ENCODE measurements at regions not wholly inside any gene's neighbourhood (a gene's known extent, or its start where the extent isn't known, plus 50 kb on each side); places are given as distances from the start of the nearest gene placed in this dataset.
"Not testable (repeated sequence)": the region's sequence is repeated elsewhere in the genome, so short reads cannot be mapped to it uniquely, and the experiment has no call there.

DNA sequence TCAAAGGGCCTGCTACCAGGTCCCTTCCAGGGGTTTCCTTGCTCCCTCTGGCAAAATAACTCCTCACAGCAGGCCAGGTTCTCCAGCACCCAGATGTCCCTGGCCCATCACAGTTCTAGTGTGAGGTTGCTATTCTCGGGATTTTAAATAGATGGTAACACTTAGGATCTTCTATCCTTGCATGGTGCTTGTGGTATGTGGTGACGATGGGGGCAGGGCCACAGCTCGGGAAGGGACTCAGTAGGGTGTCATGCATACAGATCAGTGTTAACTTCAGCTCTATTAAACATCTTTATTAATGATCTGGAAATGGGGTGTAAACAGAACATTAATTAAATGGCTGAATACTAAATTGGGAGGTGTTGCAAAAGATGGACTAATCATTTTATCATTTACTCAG lies 323.8 kb downstream of the QKI start:
- Mint-ChIP-seq H3K27me3 (ENCODE audit: insufficient read depth, unreplicated experiment) (no peaks in the 10 kb centered on the region), H3K36me3 (ENCODE audit: insufficient read depth, unreplicated experiment) (peaks cover 6% of the 10 kb centered on the region), H3K4me1 (ENCODE audit: insufficient read depth, unreplicated experiment) (peaks cover 7% of the 10 kb centered on the region), H3K27ac (ENCODE audit: low read depth, unreplicated experiment) (no peak overlapping the region), H3K9me3 (ENCODE audit: unreplicated experiment) (no peaks in the 10 kb centered on the region), H3K4me3 (ENCODE audit: unreplicated experiment) (no peak overlapping the region)
- TF ChIP-seq, protein P1, sequence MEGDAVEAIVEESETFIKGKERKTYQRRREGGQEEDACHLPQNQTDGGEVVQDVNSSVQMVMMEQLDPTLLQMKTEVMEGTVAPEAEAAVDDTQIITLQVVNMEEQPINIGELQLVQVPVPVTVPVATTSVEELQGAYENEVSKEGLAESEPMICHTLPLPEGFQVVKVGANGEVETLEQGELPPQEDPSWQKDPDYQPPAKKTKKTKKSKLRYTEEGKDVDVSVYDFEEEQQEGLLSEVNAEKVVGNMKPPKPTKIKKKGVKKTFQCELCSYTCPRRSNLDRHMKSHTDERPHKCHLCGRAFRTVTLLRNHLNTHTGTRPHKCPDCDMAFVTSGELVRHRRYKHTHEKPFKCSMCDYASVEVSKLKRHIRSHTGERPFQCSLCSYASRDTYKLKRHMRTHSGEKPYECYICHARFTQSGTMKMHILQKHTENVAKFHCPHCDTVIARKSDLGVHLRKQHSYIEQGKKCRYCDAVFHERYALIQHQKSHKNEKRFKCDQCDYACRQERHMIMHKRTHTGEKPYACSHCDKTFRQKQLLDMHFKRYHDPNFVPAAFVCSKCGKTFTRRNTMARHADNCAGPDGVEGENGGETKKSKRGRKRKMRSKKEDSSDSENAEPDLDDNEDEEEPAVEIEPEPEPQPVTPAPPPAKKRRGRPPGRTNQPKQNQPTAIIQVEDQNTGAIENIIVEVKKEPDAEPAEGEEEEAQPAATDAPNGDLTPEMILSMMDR (IDR thresholded peaks at IDR 0.05; ENCODE audit: unreplicated experiment) = no peak
- CTCF ChIA-PET = no interaction called here
- intact Hi-C loops (cut with micrococcal nuclease) = no loop called here
- no TSS peak for BruUV-seq (replicated peaks)
- POLR2A ChIA-PET = interaction anchor here (0.7 kb wide), 1 partner anchor 34 kb away, joined by 4 read pairs; no protein-coding TSS in a partner anchor
- DNase-seq (ENCODE audit: unreplicated experiment) = no peak

DNA sequence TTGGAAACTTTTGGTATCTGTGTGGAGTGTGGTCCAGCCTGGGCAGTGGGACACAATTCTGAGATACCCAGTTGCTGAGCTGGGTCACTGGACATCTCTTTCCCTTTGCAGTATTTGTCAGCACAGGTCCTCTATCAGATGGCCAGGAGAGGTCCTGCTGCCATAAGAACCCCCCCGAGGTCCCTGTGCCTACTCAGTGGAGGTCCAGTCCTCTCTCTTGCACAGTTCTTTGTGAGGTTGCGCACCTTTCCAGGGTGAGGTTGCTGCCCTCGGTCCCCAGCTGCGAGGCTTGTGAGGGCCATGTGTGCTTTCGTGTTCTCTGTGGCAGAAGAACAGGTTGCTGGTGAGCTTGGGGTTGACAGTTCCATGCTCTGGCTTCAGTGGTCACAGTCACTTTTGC lies 320.6 kb downstream of the QKI start:
- Mint-ChIP-seq H3K4me3 (ENCODE audit: unreplicated experiment) (no peak overlapping the region), H3K36me3 (ENCODE audit: insufficient read depth, unreplicated experiment) (peaks cover 6% of the 10 kb centered on the region), H3K27ac (ENCODE audit: low read depth, unreplicated experiment) (no peak overlapping the region), H3K9me3 (ENCODE audit: unreplicated experiment) (no peaks in the 10 kb centered on the region), H3K4me1 (ENCODE audit: insufficient read depth, unreplicated experiment) (peaks cover 7% of the 10 kb centered on the region), H3K27me3 (ENCODE audit: insufficient read depth, unreplicated experiment) (no peaks in the 10 kb centered on the region)
- CTCF ChIA-PET = interaction anchor here (0.8 kb wide), 1 partner anchor 110 kb away, joined by 3 read pairs; no protein-coding TSS in a partner anchor
- TF ChIP-seq, protein P1 (IDR thresholded peaks at IDR 0.05; ENCODE audit: unreplicated experiment) = no peak
- BruUV-seq (replicated peaks) = no TSS peak
- DNase-seq (ENCODE audit: unreplicated experiment) = no peak
- POLR2A ChIA-PET = interaction anchor here (0.7 kb wide), 1 partner anchor 577 kb away, joined by 4 read pairs; no protein-coding TSS in a partner anchor
- intact Hi-C loops (cut with micrococcal nuclease) = no loop called here

DNA sequence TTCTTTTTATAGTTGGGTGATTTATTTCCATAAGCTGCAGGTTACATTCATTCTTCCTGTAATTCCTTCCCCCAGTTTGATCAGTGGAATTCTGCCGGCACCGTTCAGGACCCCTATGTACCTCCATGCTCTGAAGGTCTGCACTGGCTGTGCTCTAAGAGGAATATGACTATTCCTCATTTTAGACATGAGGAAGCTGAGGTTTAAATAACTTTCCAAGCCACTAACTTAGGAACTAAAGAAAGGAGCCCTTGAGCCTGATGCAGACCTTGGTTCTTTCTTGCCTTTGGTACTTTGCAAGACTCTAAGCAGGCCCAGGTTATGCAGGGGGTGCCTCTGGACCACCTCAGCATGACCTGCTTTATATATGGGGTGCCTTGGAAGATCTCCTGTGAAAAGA lies 318.5 kb downstream of the QKI start:
- Mint-ChIP-seq H3K27ac (ENCODE audit: low read depth, unreplicated experiment) (no peak overlapping the region), H3K4me1 (ENCODE audit: insufficient read depth, unreplicated experiment) (no peaks in the 10 kb centered on the region), H3K36me3 (ENCODE audit: insufficient read depth, unreplicated experiment) (peaks cover 5% of the 10 kb centered on the region), H3K4me3 (ENCODE audit: unreplicated experiment) (no peak overlapping the region), H3K9me3 (ENCODE audit: unreplicated experiment) (no peaks in the 10 kb centered on the region), H3K27me3 (ENCODE audit: insufficient read depth, unreplicated experiment) (no peaks in the 10 kb centered on the region)
- DNase-seq (ENCODE audit: unreplicated experiment) = no peak
- BruUV-seq (replicated peaks) = no TSS peak
- TF ChIP-seq, protein P1 (IDR thresholded peaks at IDR 0.05; ENCODE audit: unreplicated experiment) = no peak
- CTCF ChIA-PET = no interaction called here
- POLR2A ChIA-PET = interaction anchor here (0.7 kb wide), 1 partner anchor 933 kb away, joined by 3 read pairs; no protein-coding TSS in a partner anchor
- intact Hi-C loops (cut with micrococcal nuclease) = no loop called here

DNA sequence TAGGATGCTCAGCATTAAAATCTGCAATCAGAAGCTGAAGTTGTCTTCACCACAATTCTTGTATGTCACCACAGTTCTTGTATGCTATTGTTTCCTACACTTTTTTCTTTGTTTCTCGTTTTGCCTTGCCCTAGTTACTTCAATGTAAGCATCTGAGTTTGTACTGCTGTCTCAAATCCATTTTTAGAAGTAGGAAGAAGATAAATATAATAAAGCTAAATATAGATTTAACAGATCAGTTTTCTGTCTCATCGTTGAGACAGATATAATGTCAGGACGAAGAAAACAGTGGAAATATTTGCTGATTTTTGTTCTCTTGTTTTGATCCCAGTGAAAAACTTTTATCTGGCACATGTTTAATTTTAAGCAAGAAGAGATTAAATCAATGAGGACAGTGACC lies 318.0 kb downstream of the QKI start:
- POLR2A ChIA-PET = interaction anchor here (0.7 kb wide), 1 partner anchor 934 kb away, joined by 3 read pairs; no protein-coding TSS in a partner anchor
- Mint-ChIP-seq H3K9me3 (ENCODE audit: unreplicated experiment) (no peaks in the 10 kb centered on the region), H3K4me3 (ENCODE audit: unreplicated experiment) (no peak overlapping the region), H3K4me1 (ENCODE audit: insufficient read depth, unreplicated experiment) (no peaks in the 10 kb centered on the region), H3K27ac (ENCODE audit: low read depth, unreplicated experiment) (no peak overlapping the region), H3K27me3 (ENCODE audit: insufficient read depth, unreplicated experiment) (no peaks in the 10 kb centered on the region), H3K36me3 (ENCODE audit: insufficient read depth, unreplicated experiment) (no peaks in the 10 kb centered on the region)
- TF ChIP-seq, protein P1 (IDR thresholded peaks at IDR 0.05; ENCODE audit: unreplicated experiment) = no peak
- no peak for DNase-seq (ENCODE audit: unreplicated experiment)
- CTCF ChIA-PET = interaction anchor here (0.6 kb wide), 1 partner anchor 172 kb away, joined by 3 read pairs; no protein-coding TSS in a partner anchor
- BruUV-seq (replicated peaks) = no TSS peak
- intact Hi-C loops (cut with micrococcal nuclease) = no loop called here

DNA sequence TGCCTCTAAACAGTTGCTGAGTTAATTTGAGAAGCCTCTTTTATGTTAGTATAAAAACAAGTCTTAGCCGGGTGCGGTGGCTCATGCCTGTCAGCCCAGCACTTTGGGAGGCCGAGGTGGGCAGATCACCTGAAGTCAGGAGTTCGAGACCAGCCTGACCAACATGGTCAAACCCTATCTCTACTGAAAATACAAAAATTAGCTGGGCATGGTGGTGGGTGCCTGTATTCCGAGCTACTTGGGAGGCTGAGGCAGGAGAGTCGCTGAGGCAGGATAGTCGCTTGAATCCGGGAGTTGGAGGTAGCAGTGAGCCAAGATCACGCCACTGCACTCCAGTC lies 317.5 kb downstream of the QKI start:
- H3K9me3 Mint-ChIP-seq (ENCODE audit: unreplicated experiment); intact Hi-C loops (cut with micrococcal nuclease); H3K4me1 Mint-ChIP-seq (ENCODE audit: insufficient read depth, unreplicated experiment); BruUV-seq (replicated peaks); H3K36me3 Mint-ChIP-seq (ENCODE audit: insufficient read depth, unreplicated experiment); H3K27ac Mint-ChIP-seq (ENCODE audit: low read depth, unreplicated experiment); H3K4me3 Mint-ChIP-seq (ENCODE audit: unreplicated experiment); POLR2A ChIA-PET; DNase-seq (ENCODE audit: unreplicated experiment); H3K27me3 Mint-ChIP-seq (ENCODE audit: insufficient read depth, unreplicated experiment): not testable (repeated sequence)
- CTCF ChIA-PET = interaction anchor here (0.6 kb wide), 1 partner anchor 172 kb away, joined by 3 read pairs; no protein-coding TSS in a partner anchor
